Thyroid gland (tissue), 4 donors: ENCODE measurements at regions not wholly inside any gene's neighbourhood (a gene's known extent, or its start where the extent isn't known, plus 50 kb on each side); places are given as distances from the start of the nearest gene placed in this dataset.

Experiments
- CTCF ChIP-seq, 6 experiments: fragments of 200-600 bp in 3 of 6; fragments of 450-650 bp in 3 of 6; sonication (generic) in 3 of 6; IDR thresholded peaks; one replicate each; pipeline ENCODE4 v1.5.1; 2016 to 2019; ENCODE audit warnings: antibody characterized with exemption in 6 of 6, mild to moderate bottlenecking in 2 of 6, inconsistent platforms in 1 of 6, moderate library complexity in 1 of 6
- POLR2A ChIP-seq, 2 donors: fragments of 450-650 bp; IDR thresholded peaks; one replicate each; pipeline ENCODE4 v1.6.1; 2017; ENCODE audit warnings: antibody characterized with exemption in 2 of 2, mild to moderate bottlenecking in 2 of 2, moderate library complexity in 1 of 2

GRCh38 chr6:50457351-50457750 is 256.0 kb upstream of the TFAP2D start:
- TF ChIP-seq CTCF (IDR thresholded peaks at IDR 0.05) (no peak), POLR2A (IDR thresholded peaks at IDR 0.05) (no peak)
